Keratinocyte (primary cell): ENCODE measurements at regions not wholly inside any gene's neighbourhood (a gene's known extent, or its start where the extent isn't known, plus 50 kb on each side); places are given as distances from the start of the nearest gene placed in this dataset.

Experiments used
- DNase-seq: peaks from one replicate; pipeline ENCODE4 v3.0.0-alpha.2; 2011; ENCODE audit warnings: low read depth, missing footprints, low spot score
- FAIRE-seq: peaks from 2 replicates; lab custom pipeline; 2011; peaks lifted over from hg19 to GRCh38; lab: Jason Lieb, UNC
- H2AFZ ChIP-seq: 2 replicates; pipeline ENCODE4 v1.6.0; 2012; ENCODE audit warnings: low read length, control low read depth, inconsistent platforms; ENCODE audit not compliant: control insufficient read depth
- H3K27ac ChIP-seq: 2 replicates; pipeline ENCODE4 v1.5.1; 2011; ENCODE audit warnings: low read length; ENCODE audit not compliant: control insufficient read depth, insufficient read depth
- H3K27me3 ChIP-seq: 3 replicates; pipeline ENCODE4 v1.6.0; 2011; ENCODE audit warnings: low read length; ENCODE audit not compliant: control insufficient read depth, insufficient read depth; ENCODE audit errors: extremely low read depth
- H3K36me3 ChIP-seq, 2 experiments: 2 replicates in 1 of 2; 3 replicates in 1 of 2; pipeline ENCODE4 v1.5.1; 2011; ENCODE audit warnings: low read length in 2 of 2, mild to moderate bottlenecking in 1 of 2; ENCODE audit not compliant: control insufficient read depth in 2 of 2, insufficient read depth in 2 of 2; ENCODE audit errors: extremely low read depth in 1 of 2
- H3K4me1 ChIP-seq: 3 replicates; pipeline ENCODE4 v1.5.1; 2011; ENCODE audit warnings: low read length; ENCODE audit not compliant: control insufficient read depth, insufficient read depth; ENCODE audit errors: extremely low read depth
- H3K4me2 ChIP-seq: 3 replicates; pipeline ENCODE4 v1.6.0; 2011; ENCODE audit warnings: low read depth, low read length; ENCODE audit not compliant: control insufficient read depth, insufficient read depth; ENCODE audit errors: extremely low read depth
- H3K4me3 ChIP-seq, 3 experiments: fragments of 200-600 bp in 1 of 3; sonication (generic) in 1 of 3; 2 replicates in 2 of 3; 3 replicates in 1 of 3; pipeline ENCODE4 v1.5.1; 2011 to 2016; ENCODE audit warnings: low read length in 3 of 3, mild to moderate bottlenecking in 3 of 3, control low read depth in 2 of 3, inconsistent platforms in 1 of 3, low read depth in 1 of 3, mixed read lengths in 1 of 3, mixed run types in 1 of 3, moderate library complexity in 1 of 3; ENCODE audit not compliant: control insufficient read depth in 2 of 3, insufficient read depth in 2 of 3; ENCODE audit errors: extremely low read depth in 1 of 3
- H3K79me2 ChIP-seq: 2 replicates; pipeline ENCODE4 v1.6.0; 2012; ENCODE audit warnings: low read length; ENCODE audit not compliant: control insufficient read depth, insufficient read depth
- H3K9ac ChIP-seq: 3 replicates; pipeline ENCODE4 v1.6.0; 2011; ENCODE audit warnings: low read length; ENCODE audit not compliant: control insufficient read depth, insufficient read depth; ENCODE audit errors: extremely low read depth
- H3K9me1 ChIP-seq: 3 replicates; pipeline ENCODE4 v1.6.0; 2011; ENCODE audit warnings: low read length; ENCODE audit not compliant: control insufficient read depth, insufficient read depth; ENCODE audit errors: extremely low read depth
- H3K9me3 ChIP-seq: 2 replicates; pipeline ENCODE4 v1.5.1; 2012; ENCODE audit warnings: low read depth, low read length; ENCODE audit not compliant: control insufficient read depth
- H4K20me1 ChIP-seq: 3 replicates; pipeline ENCODE4 v1.6.0; 2011; ENCODE audit warnings: low read length; ENCODE audit not compliant: control insufficient read depth, insufficient read depth; ENCODE audit errors: extremely low read depth
- CTCF ChIP-seq, 3 experiments: IDR thresholded peaks in 1 of 3; conservative IDR thresholded peaks in 1 of 3; optimal IDR thresholded peaks in 1 of 3; 2 replicates in 2 of 3; 3 replicates in 1 of 3; pipeline versions ENCODE3 to v1.5.1; 2011; ENCODE audit warnings: low read length in 3 of 3, mild to moderate bottlenecking in 3 of 3, moderate library complexity in 2 of 3, control low read depth in 1 of 3, inconsistent platforms in 1 of 3; ENCODE audit not compliant: insufficient read depth in 2 of 3; ENCODE audit errors: extremely low read depth in 1 of 3
- EZH2 ChIP-seq: IDR thresholded peaks from one replicate; pipeline ENCODE4 v1.6.1; 2012; ENCODE audit warnings: inconsistent platforms, mild to moderate bottlenecking, low read length, moderate library complexity
- dilution Hi-C: fragments of 300-500 bp; cut with MboI; formaldehyde crosslinking; loops from one replicate; pipeline ENCODE4 v1.7.0; 2020; ENCODE audit warnings: low sequenced_read_pairs; ENCODE audit not compliant: extremely low pct_ligation_motif_present

- Histone ChIP-seq H2AFZ (no peak overlapping the region), H3K4me2 (no peak overlapping the region), H3K4me1 (no peaks in the 10 kb centered on the region), H3K27me3 (no peaks in the 10 kb centered on the region), H3K9ac (no peak overlapping the region), H3K9me3 (no peaks in the 10 kb centered on the region), H3K4me3 (no peak overlapping the region), H4K20me1 (no peaks in the 10 kb centered on the region), H3K9me1 (no peaks in the 10 kb centered on the region), H3K79me2 (no peaks in the 10 kb centered on the region), H3K36me3 (no peaks in the 10 kb centered on the region), H3K27ac (no peak overlapping the region)
- DNase-seq: no peak
- dilution Hi-C loops: no loop called here
- TF ChIP-seq CTCF (optimal IDR thresholded peaks at IDR 0.05 in 1 of 3, IDR thresholded peaks at IDR 0.05 in 1 of 3, conservative IDR thresholded peaks at IDR 0.05 in 1 of 3; ENCODE audit: extremely low read depth in 1 of 3, insufficient read depth in 2 of 3, low read length in 3 of 3) (no peak), EZH2 (no peak)
- FAIRE-seq: no peak
Observed at GRCh38 chr3:118239253-118239652, 795.4 kb downstream of the IGSF11 start.

GRCh38 chr3:118244761-118245160 lies 789.9 kb downstream of the IGSF11 start:
- Histone ChIP-seq H3K9me3 (no peaks in the 10 kb centered on the region), H2AFZ (no peak overlapping the region), H3K4me3 (no peak overlapping the region), H3K9me1 (no peaks in the 10 kb centered on the region), H3K79me2 (no peaks in the 10 kb centered on the region), H3K27ac (no peak overlapping the region), H3K36me3 (no peaks in the 10 kb centered on the region), H3K4me1 (no peaks in the 10 kb centered on the region), H4K20me1 (no peaks in the 10 kb centered on the region), H3K4me2 (no peak overlapping the region), H3K9ac (no peak overlapping the region), H3K27me3 (no peaks in the 10 kb centered on the region)
- TF ChIP-seq EZH2: no peak
- no peak for TF ChIP-seq CTCF (optimal IDR thresholded peaks at IDR 0.05 in 1 of 3, IDR thresholded peaks at IDR 0.05 in 1 of 3, conservative IDR thresholded peaks at IDR 0.05 in 1 of 3; ENCODE audit: extremely low read depth in 1 of 3, insufficient read depth in 2 of 3, low read length in 3 of 3)
- DNase-seq (no peak), FAIRE-seq (no peak)
- dilution Hi-C loops: no loop called here
